Fibroblast of mammary gland (primary cell): ENCODE measurements at regions not wholly inside any gene's neighbourhood (a gene's known extent, or its start where the extent isn't known, plus 50 kb on each side); places are given as distances from the start of the nearest gene placed in this dataset.
"Not testable (repeated sequence)": the region's sequence is repeated elsewhere in the genome, so short reads cannot be mapped to it uniquely, and the experiment has no call there.

Source experiments
- DNase-seq: peaks from one replicate; pipeline ENCODE4 v3.0.0-alpha.2; 2010; ENCODE audit warnings: low read depth
- H3K4me3 ChIP-seq: 2 replicates; pipeline ENCODE4 v1.5.1; 2011; ENCODE audit warnings: low read depth, mild to moderate bottlenecking, low read length, moderate library complexity; ENCODE audit not compliant: control insufficient read depth
- CTCF ChIP-seq: conservative IDR thresholded peaks from 2 replicates; pipeline ENCODE4 v1.5.1; 2011; ENCODE audit warnings: low read depth, low read length, inconsistent platforms; ENCODE audit not compliant: control insufficient read depth, insufficient read depth

GRCh38 chr1:72433591-72433990 is 151.3 kb upstream of the NEGR1 start:
- no peak overlapping the region for H3K4me3 ChIP-seq
- no peak for DNase-seq
- no peak for TF ChIP-seq CTCF

DNA sequence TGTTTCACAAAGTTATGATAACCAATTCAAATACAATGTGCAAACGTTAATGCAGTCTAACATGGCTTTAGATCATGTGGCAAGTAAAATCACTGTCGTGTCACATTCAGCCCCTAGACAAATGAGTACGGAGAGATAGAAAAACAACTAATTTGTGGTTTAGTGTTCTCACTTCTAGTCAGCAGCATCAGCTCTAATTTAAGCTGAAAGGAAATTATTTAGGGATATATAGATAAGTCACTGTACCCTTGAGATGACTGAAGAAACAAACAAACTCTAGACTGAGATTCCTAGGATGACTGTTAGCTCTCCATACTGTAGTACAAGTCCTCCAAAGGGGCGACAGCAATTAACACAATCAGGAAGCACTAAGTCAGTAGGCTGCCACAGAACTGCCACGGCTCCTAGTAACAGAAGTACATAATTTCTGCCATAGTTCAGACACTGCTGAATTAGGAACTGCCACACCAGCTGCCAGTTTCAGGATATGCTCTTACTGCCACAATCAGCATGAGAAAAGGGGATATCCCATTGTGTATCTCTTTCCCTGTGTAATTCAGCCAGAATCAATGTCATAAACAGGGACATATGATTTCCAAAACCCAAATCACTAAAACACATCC is 150.4 kb upstream of the NEGR1 start:
- H3K4me3 ChIP-seq = no peak overlapping the region
- no peak for DNase-seq
- no peak for TF ChIP-seq CTCF

DNA sequence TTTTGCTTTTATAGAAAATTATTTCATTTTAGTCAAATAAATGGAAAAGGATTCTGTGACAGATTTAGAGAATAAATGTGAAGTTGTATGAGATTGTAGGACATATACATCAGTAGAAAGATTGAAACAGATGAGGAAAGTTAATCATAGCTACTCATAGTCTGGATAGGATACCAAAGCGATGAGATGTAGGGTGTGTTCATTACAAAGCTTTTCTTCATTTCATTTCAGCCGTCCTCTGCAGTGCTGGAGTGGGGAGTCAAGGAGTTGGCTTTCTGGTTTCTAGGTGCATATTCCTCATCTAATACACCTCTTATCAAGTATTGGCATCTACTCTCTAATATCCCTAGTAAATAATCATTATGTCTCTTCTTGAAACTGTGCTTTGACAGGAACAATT is 149.5 kb upstream of the NEGR1 start:
- no peak for TF ChIP-seq CTCF
- no peak for DNase-seq
- H3K4me3 ChIP-seq = no peak overlapping the region

- not testable (repeated sequence) for DNase-seq, H3K4me3 ChIP-seq
These were observed 145.9 kb upstream of the NEGR1 start for GRCh38 chr1:72428276-72428675.

DNA sequence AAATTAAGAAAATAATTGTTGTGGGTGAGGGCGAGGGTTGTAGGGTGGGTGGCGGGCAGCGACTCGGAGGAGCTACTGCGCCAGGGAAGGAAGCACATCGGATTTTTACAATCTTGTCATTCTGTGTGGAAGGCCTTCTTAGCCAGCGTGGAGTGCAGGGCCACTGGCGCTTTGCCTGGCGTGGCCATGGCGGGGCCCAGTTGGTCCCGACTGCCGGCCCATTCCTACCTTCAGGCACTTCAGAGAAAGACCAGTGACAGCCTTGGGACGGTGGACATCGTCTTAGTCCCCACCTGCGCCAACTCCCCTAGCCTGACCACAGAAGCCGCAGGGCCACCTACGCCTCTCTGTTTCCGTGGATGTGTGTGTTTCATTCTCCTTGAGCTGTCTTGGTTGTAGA is 136.9 kb upstream of the NEGR1 start:
- no peak overlapping the region for H3K4me3 ChIP-seq
- TF ChIP-seq CTCF = no peak
- no peak for DNase-seq

GRCh38 chr1:72412286-72412685 is 129.9 kb upstream of the NEGR1 start:
- no peak overlapping the region for H3K4me3 ChIP-seq
- peak; percentile 63 for DNase-seq
- no peak for TF ChIP-seq CTCF

- H3K4me3 ChIP-seq = no peak overlapping the region
- DNase-seq = no peak
- no peak for TF ChIP-seq CTCF
These were observed 117.5 kb upstream of the NEGR1 start for GRCh38 chr1:72399807-72400206.

- no peak for TF ChIP-seq CTCF
- DNase-seq = peak; percentile 81
- H3K4me3 ChIP-seq = no peak overlapping the region
These were observed 115.4 kb upstream of the NEGR1 start for GRCh38 chr1:72397786-72398185.
